ENCODE measurements at regions not wholly inside any gene's neighbourhood (a gene's known extent, or its start where the extent isn't known, plus 50 kb on each side); places are given as distances from the start of the nearest gene placed in this dataset.

DNA sequence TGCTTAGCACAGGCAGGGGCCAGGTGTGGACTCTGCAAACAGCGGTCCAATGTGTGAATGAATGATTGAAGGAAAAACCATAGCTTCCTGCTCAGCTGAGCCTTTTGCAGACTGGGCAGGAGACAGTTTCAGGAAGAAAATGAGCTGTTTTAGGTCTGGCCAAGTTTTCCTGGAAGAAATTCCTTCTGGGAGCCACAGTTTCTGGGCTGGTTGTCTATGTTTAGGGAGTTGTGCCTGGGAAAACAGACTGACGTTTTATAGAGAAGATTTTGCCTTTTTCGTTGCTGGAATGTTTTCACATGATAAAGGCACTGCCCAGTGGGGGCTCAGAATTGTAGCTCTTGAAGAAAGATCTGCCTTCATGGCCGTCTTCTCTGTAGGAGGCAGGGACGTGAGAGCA, 255.1 kb downstream of the CCSER2 start:
- TF ChIP-seq, protein P1, sequence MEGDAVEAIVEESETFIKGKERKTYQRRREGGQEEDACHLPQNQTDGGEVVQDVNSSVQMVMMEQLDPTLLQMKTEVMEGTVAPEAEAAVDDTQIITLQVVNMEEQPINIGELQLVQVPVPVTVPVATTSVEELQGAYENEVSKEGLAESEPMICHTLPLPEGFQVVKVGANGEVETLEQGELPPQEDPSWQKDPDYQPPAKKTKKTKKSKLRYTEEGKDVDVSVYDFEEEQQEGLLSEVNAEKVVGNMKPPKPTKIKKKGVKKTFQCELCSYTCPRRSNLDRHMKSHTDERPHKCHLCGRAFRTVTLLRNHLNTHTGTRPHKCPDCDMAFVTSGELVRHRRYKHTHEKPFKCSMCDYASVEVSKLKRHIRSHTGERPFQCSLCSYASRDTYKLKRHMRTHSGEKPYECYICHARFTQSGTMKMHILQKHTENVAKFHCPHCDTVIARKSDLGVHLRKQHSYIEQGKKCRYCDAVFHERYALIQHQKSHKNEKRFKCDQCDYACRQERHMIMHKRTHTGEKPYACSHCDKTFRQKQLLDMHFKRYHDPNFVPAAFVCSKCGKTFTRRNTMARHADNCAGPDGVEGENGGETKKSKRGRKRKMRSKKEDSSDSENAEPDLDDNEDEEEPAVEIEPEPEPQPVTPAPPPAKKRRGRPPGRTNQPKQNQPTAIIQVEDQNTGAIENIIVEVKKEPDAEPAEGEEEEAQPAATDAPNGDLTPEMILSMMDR (IDR thresholded peaks at IDR 0.05; ENCODE audit: insufficient read depth in 1 of 2, low read depth in 1 of 2, low read length in 1 of 2, severe bottlenecking in 1 of 2, unreplicated experiment in 1 of 2) = no peak
- H3K27ac Mint-ChIP-seq (ENCODE audit: unreplicated experiment) = no peak overlapping the region
- H3K27me3 Mint-ChIP-seq (ENCODE audit: insufficient read depth, unreplicated experiment) = peaks cover 13% of the 10 kb centered on the region
- no peaks in the 10 kb centered on the region for H3K9me3 Mint-ChIP-seq (ENCODE audit: unreplicated experiment)
- no peaks in the 10 kb centered on the region for H3K4me1 Mint-ChIP-seq (ENCODE audit: low read depth, unreplicated experiment)
- BruUV-seq (replicated peaks) = no TSS peak
- no peak for DNase-seq
- no peak overlapping the region for H3K4me3 Mint-ChIP-seq (ENCODE audit: unreplicated experiment)
- H3K9me3 ChIP-seq = no peaks in the 10 kb centered on the region
- ChIA-PET CTCF (no interaction called here), POLR2A (no interaction called here)
- no peaks in the 10 kb centered on the region; the same call in 1 of the 2 replicates for H3K27me3 ChIP-seq (replicated peaks; ENCODE audit: control insufficient read depth, insufficient read depth, low read length)
- no peaks in the 10 kb centered on the region for H3K36me3 Mint-ChIP-seq (ENCODE audit: insufficient read depth, unreplicated experiment)
- H3K4me1 ChIP-seq = no peaks in the 10 kb centered on the region
- H3K4me3 ChIP-seq (ENCODE audit: low read depth, low read length) = no peak overlapping the region
- intact Hi-C loops (cut with micrococcal nuclease; ENCODE audit: unreplicated experiment) = no loop called here
- H3K36me3 ChIP-seq (ENCODE audit: control insufficient read depth, insufficient read depth, low read length) = no peaks in the 10 kb centered on the region

DNA sequence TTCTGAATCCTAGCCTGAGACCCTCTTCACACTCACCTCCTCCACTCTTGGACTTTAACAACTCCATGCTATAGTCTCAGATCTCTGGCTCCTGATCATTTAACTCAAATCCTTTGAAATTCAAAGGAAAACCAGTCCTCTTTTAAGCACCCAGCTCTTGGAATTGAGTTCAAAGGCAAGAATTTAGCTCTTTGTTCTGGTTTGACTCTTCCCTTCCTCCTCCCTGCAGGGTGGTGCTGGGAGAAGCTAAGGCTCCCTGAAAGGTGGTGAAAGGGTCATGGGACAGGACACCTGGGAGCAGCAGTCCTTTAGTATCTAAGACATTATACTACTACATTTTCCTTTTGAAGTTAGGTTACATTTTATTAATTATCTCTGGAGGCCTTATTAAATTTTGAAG, 259.4 kb downstream of the CCSER2 start:
- no peak for DNase-seq
- intact Hi-C loops (cut with micrococcal nuclease; ENCODE audit: unreplicated experiment) = no loop called here
- CTCF ChIA-PET = interaction anchor here (0.6 kb wide), 1 partner anchor 175 kb away, joined by 3 read pairs; no protein-coding TSS in a partner anchor
- Mint-ChIP-seq H3K36me3 (ENCODE audit: insufficient read depth, unreplicated experiment) (no peaks in the 10 kb centered on the region), H3K27me3 (ENCODE audit: insufficient read depth, unreplicated experiment) (peaks cover 4% of the 10 kb centered on the region), H3K27ac (ENCODE audit: unreplicated experiment) (no peak overlapping the region), H3K9me3 (ENCODE audit: unreplicated experiment) (no peaks in the 10 kb centered on the region), H3K4me1 (ENCODE audit: low read depth, unreplicated experiment) (no peaks in the 10 kb centered on the region), H3K4me3 (ENCODE audit: unreplicated experiment) (no peak overlapping the region)
- POLR2A ChIA-PET = no interaction called here
- TF ChIP-seq, protein P1 (IDR thresholded peaks at IDR 0.05; ENCODE audit: insufficient read depth in 1 of 2, low read depth in 1 of 2, low read length in 1 of 2, severe bottlenecking in 1 of 2, unreplicated experiment in 1 of 2) = no peak
- H3K27me3 ChIP-seq (replicated peaks; ENCODE audit: control insufficient read depth, insufficient read depth, low read length) = no peaks in the 10 kb centered on the region; the same call in 1 of the 2 replicates
- no peak overlapping the region for H3K4me3 ChIP-seq (ENCODE audit: low read depth, low read length)
- no peaks in the 10 kb centered on the region for H3K9me3 ChIP-seq
- no TSS peak for BruUV-seq (replicated peaks)
- no peaks in the 10 kb centered on the region for H3K4me1 ChIP-seq
- H3K36me3 ChIP-seq (ENCODE audit: control insufficient read depth, insufficient read depth, low read length) = no peaks in the 10 kb centered on the region

DNA sequence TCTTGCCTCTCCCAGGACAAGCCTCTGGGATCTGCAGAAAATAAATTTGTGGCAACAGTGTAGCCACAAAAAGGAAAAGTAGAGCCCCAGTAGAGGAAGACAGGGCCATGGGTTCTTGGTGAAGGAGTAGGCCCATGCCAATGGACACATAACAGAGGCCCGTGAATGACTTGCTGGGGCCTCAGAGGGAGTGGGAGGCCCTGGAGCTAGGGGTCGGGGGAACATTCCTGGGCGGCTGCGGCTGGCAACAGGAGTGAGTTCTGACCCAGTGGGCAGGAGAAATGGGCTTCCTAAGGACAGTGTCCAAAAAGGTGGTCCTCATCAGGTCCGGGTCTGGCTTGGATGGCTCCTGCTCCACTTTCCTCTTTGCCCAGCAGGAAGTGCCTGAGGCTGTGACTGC, 260.0 kb downstream of the CCSER2 start:
- ChIA-PET CTCF (no interaction called here), POLR2A (no interaction called here)
- Mint-ChIP-seq H3K4me1 (ENCODE audit: low read depth, unreplicated experiment) (no peaks in the 10 kb centered on the region), H3K9me3 (ENCODE audit: unreplicated experiment) (no peaks in the 10 kb centered on the region), H3K4me3 (ENCODE audit: unreplicated experiment) (no peak overlapping the region), H3K36me3 (ENCODE audit: insufficient read depth, unreplicated experiment) (no peaks in the 10 kb centered on the region), H3K27me3 (ENCODE audit: insufficient read depth, unreplicated experiment) (peaks cover 4% of the 10 kb centered on the region), H3K27ac (ENCODE audit: unreplicated experiment) (no peak overlapping the region)
- intact Hi-C loops (cut with micrococcal nuclease; ENCODE audit: unreplicated experiment) = no loop called here
- no peak for DNase-seq
- Histone ChIP-seq H3K4me3 (ENCODE audit: low read depth, low read length) (no peak overlapping the region), H3K4me1 (no peaks in the 10 kb centered on the region), H3K36me3 (ENCODE audit: control insufficient read depth, insufficient read depth, low read length) (no peaks in the 10 kb centered on the region), H3K27me3 (replicated peaks; ENCODE audit: control insufficient read depth, insufficient read depth, low read length) (no peaks in the 10 kb centered on the region; the same call in 1 of the 2 replicates), H3K9me3 (no peaks in the 10 kb centered on the region)
- BruUV-seq (replicated peaks) = no TSS peak
- TF ChIP-seq, protein P1 (IDR thresholded peaks at IDR 0.05; ENCODE audit: insufficient read depth in 1 of 2, low read depth in 1 of 2, low read length in 1 of 2, severe bottlenecking in 1 of 2, unreplicated experiment in 1 of 2) = no peak

Measured in Caco-2 (cell line).